Osteocyte (in vitro differentiated cells): ENCODE measurements at regions not wholly inside any gene's neighbourhood (a gene's known extent, or its start where the extent isn't known, plus 50 kb on each side); places are given as distances from the start of the nearest gene placed in this dataset.

ENCODE experiments used
- DNase-seq: peaks from one replicate; pipeline ENCODE4 v3.0.0; 2021; ENCODE audit warnings: mixed read lengths; ENCODE audit not compliant: unreplicated experiment; ENCODE audit errors: extremely low spot score
- H3K27ac Mint-ChIP-seq: one replicate; pipeline ENCODE4 v1.8.0; 2021; ENCODE audit warnings: mild to moderate bottlenecking, mixed read lengths; ENCODE audit not compliant: unreplicated experiment
- H3K27me3 Mint-ChIP-seq: one replicate; pipeline ENCODE4 v1.8.0; 2021; ENCODE audit warnings: mixed read lengths; ENCODE audit not compliant: unreplicated experiment
- H3K36me3 Mint-ChIP-seq: one replicate; pipeline ENCODE4 v1.8.0; 2021; ENCODE audit warnings: mixed read lengths; ENCODE audit not compliant: unreplicated experiment
- H3K4me1 Mint-ChIP-seq: one replicate; pipeline ENCODE4 v1.8.0; 2021; ENCODE audit warnings: mixed read lengths; ENCODE audit not compliant: unreplicated experiment
- H3K4me3 Mint-ChIP-seq: one replicate; pipeline ENCODE4 v1.8.0; 2021; ENCODE audit warnings: mild to moderate bottlenecking, moderate library complexity, mixed read lengths; ENCODE audit not compliant: unreplicated experiment
- H3K9me3 Mint-ChIP-seq: one replicate; pipeline ENCODE4 v1.8.0; 2021; ENCODE audit warnings: mixed read lengths; ENCODE audit not compliant: unreplicated experiment
- TF ChIP-seq, protein P1 (sequence below): fragments of 200-600 bp; sonication (generic); IDR thresholded peaks from 2 replicates; pipeline ENCODE4 v1.5.0; 2021; ENCODE audit warnings: antibody characterized with exemption, mild to moderate bottlenecking, moderate library complexity

DNA sequence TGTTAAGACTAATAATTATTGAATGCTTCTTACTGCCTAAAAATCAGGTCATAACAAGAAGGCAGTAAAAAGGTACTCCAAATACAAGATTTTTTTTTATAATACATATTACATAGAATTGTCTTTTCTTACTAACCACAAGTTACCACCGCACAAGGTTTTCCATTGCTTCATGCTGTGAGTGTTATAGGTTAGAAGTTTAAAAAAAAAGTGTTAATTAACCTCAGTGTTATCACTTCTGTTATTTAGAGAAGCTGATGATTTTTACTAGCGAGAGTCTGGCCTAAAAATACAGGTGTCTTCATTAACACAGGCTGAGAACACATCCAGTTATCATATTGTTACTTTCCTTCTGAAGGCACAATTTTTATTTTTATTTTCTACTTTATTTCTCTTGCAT is 1281.9 kb upstream of the CELF2 start:
- H3K4me1 Mint-ChIP-seq: no peaks in the 10 kb centered on the region
- H3K4me3 Mint-ChIP-seq: no peak overlapping the region
- no peaks in the 10 kb centered on the region for H3K9me3 Mint-ChIP-seq
- TF ChIP-seq, protein P1, sequence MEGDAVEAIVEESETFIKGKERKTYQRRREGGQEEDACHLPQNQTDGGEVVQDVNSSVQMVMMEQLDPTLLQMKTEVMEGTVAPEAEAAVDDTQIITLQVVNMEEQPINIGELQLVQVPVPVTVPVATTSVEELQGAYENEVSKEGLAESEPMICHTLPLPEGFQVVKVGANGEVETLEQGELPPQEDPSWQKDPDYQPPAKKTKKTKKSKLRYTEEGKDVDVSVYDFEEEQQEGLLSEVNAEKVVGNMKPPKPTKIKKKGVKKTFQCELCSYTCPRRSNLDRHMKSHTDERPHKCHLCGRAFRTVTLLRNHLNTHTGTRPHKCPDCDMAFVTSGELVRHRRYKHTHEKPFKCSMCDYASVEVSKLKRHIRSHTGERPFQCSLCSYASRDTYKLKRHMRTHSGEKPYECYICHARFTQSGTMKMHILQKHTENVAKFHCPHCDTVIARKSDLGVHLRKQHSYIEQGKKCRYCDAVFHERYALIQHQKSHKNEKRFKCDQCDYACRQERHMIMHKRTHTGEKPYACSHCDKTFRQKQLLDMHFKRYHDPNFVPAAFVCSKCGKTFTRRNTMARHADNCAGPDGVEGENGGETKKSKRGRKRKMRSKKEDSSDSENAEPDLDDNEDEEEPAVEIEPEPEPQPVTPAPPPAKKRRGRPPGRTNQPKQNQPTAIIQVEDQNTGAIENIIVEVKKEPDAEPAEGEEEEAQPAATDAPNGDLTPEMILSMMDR: no peak
- DNase-seq: no peak
- H3K36me3 Mint-ChIP-seq: no peaks in the 10 kb centered on the region
- no peaks in the 10 kb centered on the region for H3K27me3 Mint-ChIP-seq
- no peak overlapping the region for H3K27ac Mint-ChIP-seq

DNA sequence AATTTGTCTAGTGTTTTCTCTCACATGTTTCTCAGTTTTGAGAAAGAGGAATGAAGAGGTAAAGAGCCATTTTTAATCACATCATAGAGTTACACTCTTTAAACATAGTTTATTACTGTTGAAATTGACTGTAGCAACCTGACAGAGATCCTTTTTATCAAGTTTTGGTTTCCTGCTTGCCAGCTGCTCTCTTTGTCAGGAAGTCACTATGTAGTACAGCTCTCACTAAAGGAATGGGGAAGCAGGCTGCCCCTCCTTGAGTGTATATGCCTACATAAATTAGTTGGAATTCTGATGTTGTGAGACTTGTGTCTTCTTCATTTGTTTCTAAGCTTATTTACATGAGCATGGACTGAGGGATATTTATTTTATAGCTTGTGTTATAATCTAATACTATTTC is 1274.0 kb upstream of the CELF2 start:
- H3K9me3 Mint-ChIP-seq: peaks cover 7% of the 10 kb centered on the region
- no peak overlapping the region for H3K4me3 Mint-ChIP-seq
- H3K36me3 Mint-ChIP-seq: no peaks in the 10 kb centered on the region
- no peak overlapping the region for H3K27ac Mint-ChIP-seq
- DNase-seq: no peak
- TF ChIP-seq, protein P1: no peak
- no peaks in the 10 kb centered on the region for H3K27me3 Mint-ChIP-seq
- no peaks in the 10 kb centered on the region for H3K4me1 Mint-ChIP-seq

DNA sequence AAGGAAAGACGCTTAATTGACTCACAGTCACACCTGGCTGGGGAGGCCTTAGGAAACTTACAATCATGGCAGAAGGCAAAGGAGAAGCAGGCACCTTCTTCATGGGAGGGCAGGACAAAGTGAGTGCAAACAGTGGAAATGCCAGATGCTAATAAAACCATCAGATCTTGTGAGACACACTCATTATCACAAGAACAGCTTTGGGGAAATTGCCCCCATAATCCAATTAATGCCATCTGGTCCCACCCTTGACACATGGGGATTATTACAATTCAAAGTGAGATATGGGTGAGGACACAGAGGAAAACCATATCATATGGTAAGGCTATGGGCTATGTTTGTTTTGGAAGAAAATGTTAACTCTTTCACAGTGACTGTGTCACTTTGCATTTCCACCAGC is 1272.5 kb upstream of the CELF2 start:
- Mint-ChIP-seq H3K27me3 (no peaks in the 10 kb centered on the region), H3K36me3 (no peaks in the 10 kb centered on the region), H3K27ac (no peak overlapping the region), H3K4me3 (no peak overlapping the region), H3K9me3 (peaks cover 7% of the 10 kb centered on the region), H3K4me1 (no peaks in the 10 kb centered on the region)
- DNase-seq: no peak
- TF ChIP-seq, protein P1: no peak

DNA sequence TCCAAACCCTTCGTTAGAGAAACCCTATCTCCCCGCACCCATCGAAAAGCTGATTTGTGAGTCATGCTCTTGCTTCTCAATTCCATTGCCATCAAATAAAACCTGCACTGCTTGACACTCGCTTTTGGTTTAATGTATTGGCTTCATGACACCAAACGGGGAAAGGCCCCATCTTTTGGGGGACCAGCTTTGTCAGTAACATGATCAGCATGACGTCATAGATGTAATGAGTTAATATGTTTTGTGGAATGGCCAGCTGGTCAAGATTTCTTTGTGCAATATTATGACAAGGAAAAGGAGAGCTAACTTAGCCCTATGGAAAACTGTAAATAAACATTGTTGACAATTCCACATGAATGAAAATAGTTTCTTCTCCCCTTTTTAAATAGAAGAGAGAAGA is 1260.5 kb upstream of the CELF2 start:
- no peak for DNase-seq
- Mint-ChIP-seq H3K4me1 (peaks cover 8% of the 10 kb centered on the region), H3K36me3 (no peaks in the 10 kb centered on the region), H3K27me3 (no peaks in the 10 kb centered on the region), H3K9me3 (peaks cover 18% of the 10 kb centered on the region), H3K27ac (no peak overlapping the region), H3K4me3 (no peak overlapping the region)
- TF ChIP-seq, protein P1: no peak

DNA sequence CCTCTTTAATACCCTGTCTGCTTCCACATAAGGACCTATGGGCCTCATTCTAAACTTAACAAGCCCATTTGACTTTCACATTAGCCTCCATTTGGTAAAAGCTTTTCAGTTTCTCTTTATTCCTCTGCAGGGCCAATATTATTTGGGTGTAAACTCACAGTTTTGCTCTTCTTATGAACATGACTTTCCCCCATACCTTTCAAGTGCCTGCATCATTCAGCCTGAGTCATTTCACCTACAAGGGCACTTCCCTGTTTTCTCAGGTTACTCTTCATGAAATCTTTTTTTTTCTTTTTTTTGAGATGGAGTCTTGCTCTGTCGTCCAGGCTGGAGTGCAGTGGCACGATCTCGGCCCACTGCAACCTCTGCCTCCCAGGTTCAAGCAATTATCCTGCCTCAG is 1258.1 kb upstream of the CELF2 start:
- H3K9me3 Mint-ChIP-seq: peaks cover 18% of the 10 kb centered on the region
- no peak overlapping the region for H3K27ac Mint-ChIP-seq
- H3K36me3 Mint-ChIP-seq: no peaks in the 10 kb centered on the region
- H3K27me3 Mint-ChIP-seq: no peaks in the 10 kb centered on the region
- TF ChIP-seq, protein P1: no peak
- no peak for DNase-seq
- H3K4me1 Mint-ChIP-seq: peaks cover 12% of the 10 kb centered on the region
- no peak overlapping the region for H3K4me3 Mint-ChIP-seq
